ENCODE measurements at regions not wholly inside any gene's neighbourhood (a gene's known extent, or its start where the extent isn't known, plus 50 kb on each side); places are given as distances from the start of the nearest gene placed in this dataset.
"Not testable (repeated sequence)": the region's sequence is repeated elsewhere in the genome, so short reads cannot be mapped to it uniquely, and the experiment has no call there.

GRCh38 chr7:97357459-97357858 lies 240.0 kb downstream of the SDHAF3 start:
- intact Hi-C loops (cut with DNase I), result no loop called here
- no peak for DNase-seq (ENCODE audit: low spot score)

GRCh38 chr7:97372882-97373281 lies 255.4 kb downstream of the SDHAF3 start:
- intact Hi-C loops (cut with DNase I), result no loop called here
- no peak for DNase-seq (ENCODE audit: low spot score)

GRCh38 chr7:97373736-97374135 lies 256.2 kb downstream of the SDHAF3 start:
- DNase-seq (ENCODE audit: low spot score), result no peak
- intact Hi-C loops (cut with DNase I), result no loop called here

- intact Hi-C loops (cut with DNase I), result no loop called here
- no peak for DNase-seq (ENCODE audit: low spot score)
These were observed 260.2 kb downstream of the SDHAF3 start for GRCh38 chr7:97377713-97378112.

- DNase-seq (ENCODE audit: low spot score), result no peak
- intact Hi-C loops (cut with DNase I), result no loop called here
These were observed 264.5 kb downstream of the SDHAF3 start for GRCh38 chr7:97381815-97382554.

- intact Hi-C loops (cut with DNase I), result no loop called here
- DNase-seq (ENCODE audit: low spot score), result no peak
These were observed 272.6 kb downstream of the SDHAF3 start for GRCh38 chr7:97390052-97390451.

GRCh38 chr7:97390915-97391593 lies 273.6 kb downstream of the SDHAF3 start:
- intact Hi-C loops (cut with DNase I), result no loop called here
- no peak for DNase-seq (ENCODE audit: low spot score)

GRCh38 chr7:97401398-97401797 lies 283.9 kb downstream of the SDHAF3 start:
- intact Hi-C loops (cut with DNase I), result no loop called here
- no peak for DNase-seq (ENCODE audit: low spot score)

- no peak for DNase-seq (ENCODE audit: low spot score)
- intact Hi-C loops (cut with DNase I), result no loop called here
These were observed 288.3 kb downstream of the SDHAF3 start for GRCh38 chr7:97405835-97406234.

GRCh38 chr7:97407106-97407505 lies 289.6 kb downstream of the SDHAF3 start:
- intact Hi-C loops (cut with DNase I), result no loop called here
- DNase-seq (ENCODE audit: low spot score), result no peak

- DNase-seq (ENCODE audit: low spot score), result no peak
- intact Hi-C loops (cut with DNase I), result no loop called here
These were observed 291.8 kb downstream of the SDHAF3 start for GRCh38 chr7:97409346-97409745.

- intact Hi-C loops (cut with DNase I), result no loop called here
- DNase-seq (ENCODE audit: low spot score), result no peak
These were observed 300.8 kb downstream of the SDHAF3 start for GRCh38 chr7:97418312-97418711.

GRCh38 chr7:97419898-97420297 lies 302.4 kb downstream of the SDHAF3 start:
- DNase-seq (ENCODE audit: low spot score), result no peak
- intact Hi-C loops (cut with DNase I), result no loop called here

- intact Hi-C loops (cut with DNase I), result no loop called here
These were observed 303.9 kb downstream of the SDHAF3 start for GRCh38 chr7:97421307-97421930.

GRCh38 chr7:97422046-97422445 lies 304.5 kb downstream of the SDHAF3 start:
- intact Hi-C loops (cut with DNase I), result no loop called here

More at GRCh38 chr7:97421307-97421930, 303.9 kb downstream of the SDHAF3 start:
- DNase-seq (ENCODE audit: low spot score), result no peak

GRCh38 chr7:97430006-97430405 lies 301.9 kb upstream of the TAC1 start:
- DNase-seq (ENCODE audit: low spot score), result no peak
- intact Hi-C loops (cut with DNase I), result no loop called here

More at GRCh38 chr7:97422046-97422445, 304.5 kb downstream of the SDHAF3 start:
- DNase-seq (ENCODE audit: low spot score), result no peak

GRCh38 chr7:97439637-97440214 lies 292.2 kb upstream of the TAC1 start:
- intact Hi-C loops (cut with DNase I), result no loop called here
- no peak for DNase-seq (ENCODE audit: low spot score)

- no peak for DNase-seq (ENCODE audit: low spot score)
- intact Hi-C loops (cut with DNase I), result no loop called here
These were observed 285.5 kb upstream of the TAC1 start for GRCh38 chr7:97446361-97446760.

- DNase-seq (ENCODE audit: low spot score); intact Hi-C loops (cut with DNase I): not testable (repeated sequence)
These were observed 282.4 kb upstream of the TAC1 start for GRCh38 chr7:97449448-97449847.

GRCh38 chr7:97450516-97450915 lies 281.4 kb upstream of the TAC1 start:
- intact Hi-C loops (cut with DNase I), result no loop called here
- no peak for DNase-seq (ENCODE audit: low spot score)

Measured in posterior vena cava (tissue), 2 donors.